8988T (cell line): ENCODE measurements at regions not wholly inside any gene's neighbourhood (a gene's known extent, or its start where the extent isn't known, plus 50 kb on each side); places are given as distances from the start of the nearest gene placed in this dataset.

Experiments
- DNase-seq: peaks from one replicate; pipeline ENCODE4 v3.0.0; 2011

DNA sequence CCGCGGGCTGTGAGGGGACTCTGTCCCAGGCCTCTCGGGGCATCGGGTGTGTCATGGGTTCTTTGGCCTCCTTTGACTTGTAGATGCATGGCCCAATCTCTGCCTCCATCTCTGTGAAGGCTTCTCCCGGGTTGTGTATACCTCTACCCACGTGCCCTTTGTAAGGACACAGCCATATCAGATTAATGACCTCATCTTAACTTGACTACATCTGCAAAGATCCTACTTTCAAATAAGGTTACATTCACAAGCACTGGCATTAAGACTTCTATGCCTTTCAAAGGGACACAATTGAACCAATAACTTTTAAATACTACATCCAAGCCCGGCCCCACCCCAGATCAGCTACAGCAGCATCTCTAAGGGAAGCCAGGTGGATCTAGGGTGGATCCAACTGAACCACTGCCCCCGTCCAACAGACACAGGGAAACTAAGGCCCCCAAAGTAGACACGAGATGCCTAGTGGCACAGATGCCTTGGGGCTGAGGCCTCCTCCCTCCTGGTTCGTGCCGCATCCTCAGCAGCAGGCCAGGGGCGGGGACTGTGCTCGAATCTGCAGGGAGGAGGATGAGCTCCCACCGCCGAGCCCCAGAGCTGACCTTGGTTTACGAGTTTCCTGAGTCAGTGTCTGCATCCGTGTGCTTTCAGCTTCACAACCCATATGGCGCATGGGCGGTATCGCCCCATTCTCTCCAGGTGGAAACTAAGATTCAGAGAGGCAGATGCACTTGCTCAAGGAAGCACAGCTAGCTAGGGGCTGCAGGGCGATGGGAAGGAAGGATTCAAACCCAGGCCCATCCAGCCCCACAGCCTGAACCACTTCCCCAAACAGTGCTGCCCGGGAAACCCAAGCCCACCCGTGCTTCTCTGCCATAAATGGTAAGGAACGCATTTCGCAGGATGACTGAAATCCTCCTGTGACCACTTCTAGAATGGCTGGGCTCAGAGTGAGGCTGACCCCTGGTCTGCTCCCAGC lies 353.3 kb downstream of the C16orf95 start:
- no peak for DNase-seq

DNA sequence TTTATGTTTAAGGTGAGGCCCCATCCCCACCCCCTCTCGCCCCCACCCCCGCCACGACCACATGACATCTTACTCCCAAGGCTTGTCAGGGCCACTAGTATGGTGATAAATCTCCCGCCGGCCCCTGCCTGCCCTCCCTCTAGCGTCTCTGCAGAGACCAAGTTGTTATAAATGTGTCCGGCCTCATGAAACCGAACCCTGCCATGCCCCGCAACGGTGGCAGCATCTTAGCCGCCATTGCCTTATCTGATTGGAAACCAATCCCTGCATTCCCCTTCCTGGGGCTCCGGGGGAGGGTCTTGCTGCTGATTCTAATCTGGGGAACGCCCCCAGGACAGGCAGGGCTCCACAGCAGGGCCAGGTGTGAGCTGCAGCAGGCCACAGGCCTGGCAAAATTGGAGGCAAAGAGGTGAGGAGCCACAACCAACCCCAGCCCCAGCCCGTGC lies 352.4 kb downstream of the C16orf95 start:
- no peak for DNase-seq

DNA sequence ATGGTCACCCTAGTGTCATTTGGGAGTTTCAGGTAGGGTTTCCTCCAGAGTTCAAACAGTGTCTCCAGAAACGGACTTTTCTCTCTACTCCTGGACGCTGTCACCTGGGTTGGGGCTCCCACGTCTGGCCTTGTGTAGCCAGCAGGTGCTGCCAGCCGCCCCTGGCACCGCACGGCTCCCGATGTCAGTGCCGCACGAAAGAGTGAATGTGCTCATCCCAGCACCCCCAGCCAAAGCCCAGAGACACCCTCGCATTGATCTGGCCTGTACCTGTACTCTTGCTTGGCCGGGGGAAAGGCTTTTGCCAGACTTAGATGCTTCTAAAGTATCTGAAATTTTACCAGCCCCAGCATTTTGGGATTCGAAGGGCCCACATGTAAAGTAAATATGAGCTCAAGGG lies 351.9 kb downstream of the C16orf95 start:
- DNase-seq = no peak

DNA sequence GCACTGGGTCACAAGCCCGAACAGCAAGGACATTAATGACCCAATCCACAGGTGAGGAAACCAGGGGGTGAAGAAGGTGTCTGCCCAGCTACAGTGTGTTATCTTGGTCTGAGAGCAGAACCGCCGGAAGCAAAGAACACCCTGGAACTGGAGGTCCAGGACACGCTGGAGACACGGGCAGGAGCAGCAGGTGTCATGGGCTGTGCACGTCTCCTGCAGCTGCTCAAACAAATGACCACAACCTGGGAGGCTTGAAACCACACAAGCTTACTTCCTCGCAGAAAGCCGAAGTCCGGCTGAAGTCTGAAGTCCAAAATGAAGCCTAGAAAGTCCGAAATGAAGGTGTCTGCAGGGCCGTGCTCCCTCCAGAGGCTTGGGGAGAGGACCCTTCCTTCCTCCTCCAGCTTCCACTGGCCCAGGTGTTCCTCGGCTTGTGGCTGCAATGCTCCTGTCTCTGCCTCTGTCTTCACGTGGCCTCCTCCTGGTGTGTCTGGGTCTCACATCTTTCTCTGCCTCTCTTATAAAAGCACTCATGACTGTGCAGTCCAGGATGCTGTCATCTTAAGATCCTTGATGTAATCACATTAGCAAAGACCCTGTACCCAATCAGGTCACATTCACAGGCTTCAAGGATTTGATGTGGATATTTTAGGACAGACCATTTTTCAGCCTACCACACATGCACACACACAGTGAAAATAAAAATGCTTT lies 351.2 kb downstream of the C16orf95 start:
- DNase-seq = no peak

DNA sequence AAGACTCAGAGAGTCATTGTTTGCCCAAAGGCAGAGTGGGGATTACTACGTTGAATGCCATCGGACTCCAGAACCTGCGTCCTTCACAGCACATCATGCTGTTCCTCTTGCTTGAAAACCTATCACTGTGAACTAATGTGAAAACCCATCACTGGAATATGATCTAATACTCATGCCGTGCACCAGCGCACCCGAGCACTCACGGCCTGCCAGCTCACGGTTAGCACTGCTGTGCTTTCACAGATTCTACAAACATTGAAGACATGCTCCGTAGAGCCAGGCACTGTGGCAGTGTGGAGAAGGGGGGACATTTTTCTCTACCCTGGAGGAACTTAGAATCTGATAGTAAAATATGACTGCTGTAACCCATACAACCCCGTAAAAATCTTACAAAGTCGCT lies 350.4 kb downstream of the C16orf95 start:
- DNase-seq = no peak

DNA sequence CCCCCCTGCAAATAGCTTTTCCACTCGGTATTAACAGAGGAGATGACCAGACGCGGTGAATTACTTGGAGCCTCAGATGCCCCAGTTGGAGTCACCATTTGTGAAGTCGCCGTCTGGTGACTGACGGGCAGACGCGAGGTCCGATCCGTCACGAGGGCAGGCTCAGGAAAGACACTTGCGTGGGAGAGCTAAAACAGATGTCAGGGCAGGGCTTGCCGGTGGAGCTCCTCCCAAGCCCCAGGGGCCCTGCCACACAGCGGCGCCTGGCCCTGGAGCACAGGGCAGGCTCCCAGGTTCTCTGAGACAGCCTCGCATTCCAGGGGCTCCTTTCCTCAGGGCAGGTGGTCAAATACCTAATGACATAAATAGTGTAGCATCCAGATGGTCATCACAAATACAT lies 348.3 kb downstream of the C16orf95 start:
- DNase-seq = no peak

DNA sequence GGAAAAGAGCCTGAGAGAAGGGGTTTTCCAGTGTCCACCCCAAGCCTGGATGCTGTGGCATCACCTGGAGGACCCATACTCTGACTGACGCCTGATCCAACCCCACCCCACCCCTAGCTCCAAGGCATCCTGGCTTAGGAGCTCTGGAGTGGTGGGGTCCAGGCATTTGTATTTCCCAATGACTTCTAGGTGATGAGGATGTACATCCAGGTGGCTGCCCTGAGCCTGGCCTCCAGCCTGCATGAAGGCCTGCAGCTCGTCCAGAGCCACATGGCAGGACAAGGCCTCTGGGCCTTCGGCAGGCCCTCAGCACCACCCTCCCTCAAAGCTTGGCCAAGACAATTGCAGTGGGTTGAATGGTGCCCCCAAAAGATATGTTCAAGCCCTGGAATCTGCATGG lies 347.5 kb downstream of the C16orf95 start:
- no peak for DNase-seq

DNA sequence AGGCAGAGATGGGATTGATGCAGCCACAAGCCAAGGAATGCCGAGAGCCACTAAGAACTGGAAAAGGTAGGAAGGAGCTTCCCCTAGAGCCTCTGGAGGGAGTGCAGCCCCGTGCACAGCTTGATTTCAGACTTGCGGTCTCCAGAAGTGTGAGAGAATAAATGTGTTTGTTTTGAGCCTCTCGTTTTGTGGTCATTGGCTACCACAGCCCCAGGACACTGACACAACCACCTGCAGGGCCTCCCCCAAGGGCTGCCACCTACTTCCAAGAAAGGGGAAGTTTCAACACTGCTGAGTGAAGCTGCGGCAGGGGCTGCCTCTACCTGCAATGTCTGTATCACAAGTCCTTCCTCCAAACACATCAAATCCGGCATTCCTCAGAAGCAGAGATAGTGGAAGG lies 346.9 kb downstream of the C16orf95 start:
- DNase-seq = no peak

DNA sequence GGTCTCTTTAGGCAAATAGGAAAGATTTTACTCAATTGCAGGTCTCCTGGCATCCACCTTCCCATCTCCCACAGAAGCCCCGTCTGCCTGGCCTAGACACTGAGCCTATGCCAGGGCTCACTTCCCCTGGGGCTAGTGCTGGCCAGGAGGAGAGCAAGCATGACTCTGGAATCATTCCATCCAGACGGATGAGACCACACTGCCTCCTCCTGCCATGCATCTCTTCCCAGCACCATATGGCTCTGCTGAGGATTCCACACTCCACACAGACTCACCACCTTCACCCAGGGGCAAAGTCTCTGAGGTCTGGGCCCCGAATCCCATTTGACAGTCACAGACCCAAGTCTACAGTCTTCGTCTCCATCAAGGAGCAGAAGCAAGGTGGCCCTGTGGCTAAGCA lies 346.5 kb downstream of the C16orf95 start:
- no peak for DNase-seq

DNA sequence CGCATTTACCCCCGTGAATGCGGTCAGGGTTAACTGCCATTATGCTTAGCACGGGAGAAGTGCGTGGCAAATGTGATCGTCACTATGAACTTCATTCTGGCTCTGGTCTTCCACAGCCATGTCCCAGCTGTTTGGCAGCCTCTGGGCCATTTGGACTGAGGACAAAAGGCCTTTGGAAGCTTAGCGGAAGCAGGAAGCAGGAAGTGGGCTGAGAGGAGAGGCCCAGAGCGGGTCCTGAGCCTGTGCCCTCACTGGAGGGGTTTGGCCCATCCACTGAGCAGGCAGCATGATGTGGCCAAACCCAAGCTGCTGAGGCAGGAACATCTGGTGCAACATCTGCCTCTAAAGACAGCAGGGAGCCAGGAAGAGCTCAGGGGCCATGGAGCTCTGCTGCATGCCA lies 345.9 kb downstream of the C16orf95 start:
- DNase-seq = no peak

DNA sequence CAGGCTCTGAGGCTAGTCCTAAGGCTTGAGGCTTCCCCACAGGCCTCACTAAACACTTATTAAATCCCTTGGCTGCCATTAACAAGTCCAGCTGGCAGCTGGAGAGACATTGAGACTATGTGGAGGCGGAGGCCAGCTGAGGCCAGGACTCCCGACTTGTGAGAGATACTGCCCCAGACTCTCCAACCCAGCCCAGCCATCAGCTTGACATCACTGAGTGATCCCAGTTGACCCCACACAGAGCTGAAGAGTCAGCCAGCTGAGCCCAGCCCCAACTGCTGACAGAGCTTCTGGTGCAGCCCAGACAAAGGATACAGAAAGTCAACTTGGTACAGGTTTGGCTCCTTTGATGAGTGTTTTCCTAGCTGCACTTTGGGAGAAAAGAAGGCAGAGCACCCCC lies 343.1 kb downstream of the C16orf95 start:
- DNase-seq = no peak

DNA sequence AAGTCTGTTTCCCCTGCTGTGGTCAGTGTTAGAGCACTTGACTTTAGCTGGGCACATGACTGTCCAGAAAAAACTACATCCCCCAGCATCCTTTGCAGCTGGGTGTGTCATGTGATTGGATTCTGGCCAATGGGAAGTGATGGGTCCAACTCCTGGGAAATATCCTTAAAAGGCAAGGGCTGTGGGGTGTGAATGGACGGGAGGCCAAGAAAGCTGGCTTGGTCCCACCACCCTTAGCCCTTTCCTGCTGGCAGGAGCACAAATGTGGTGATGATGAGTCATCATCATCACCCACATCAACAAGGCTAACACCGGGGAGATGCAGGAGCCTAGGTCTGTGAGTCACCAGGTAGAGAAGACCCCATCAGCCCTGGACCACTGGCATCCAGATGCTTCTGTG lies 341.7 kb downstream of the C16orf95 start:
- peak; percentile 63 for DNase-seq

DNA sequence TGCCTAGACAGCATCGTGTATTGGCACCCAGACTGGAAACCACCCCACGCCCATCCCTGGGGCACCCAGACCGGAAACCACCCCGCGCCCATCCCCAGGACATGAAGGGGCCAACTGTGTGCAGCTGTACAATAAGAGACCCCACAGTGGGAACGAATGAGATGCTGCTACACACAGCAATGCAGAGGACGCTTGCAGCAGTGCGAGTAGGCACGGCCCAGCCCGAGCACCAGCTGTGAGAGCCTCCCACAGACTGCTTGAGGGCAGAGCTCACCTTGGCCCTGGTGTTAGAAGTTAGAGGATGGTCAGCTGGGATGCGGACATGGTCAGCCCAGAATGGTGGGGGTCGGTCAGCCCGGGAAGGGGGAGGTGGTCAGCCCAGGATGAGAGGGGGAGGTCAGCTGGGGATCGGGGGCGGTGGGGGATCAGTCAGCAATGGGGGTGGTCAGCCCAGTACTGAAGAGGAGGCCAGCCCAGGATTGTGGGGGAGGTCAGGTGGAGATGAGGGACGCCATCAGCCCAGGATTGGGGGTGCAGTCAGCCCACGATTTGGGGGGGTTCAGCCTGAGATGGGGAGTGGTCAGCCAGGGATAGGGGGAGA lies 340.0 kb downstream of the C16orf95 start:
- DNase-seq = no peak

DNA sequence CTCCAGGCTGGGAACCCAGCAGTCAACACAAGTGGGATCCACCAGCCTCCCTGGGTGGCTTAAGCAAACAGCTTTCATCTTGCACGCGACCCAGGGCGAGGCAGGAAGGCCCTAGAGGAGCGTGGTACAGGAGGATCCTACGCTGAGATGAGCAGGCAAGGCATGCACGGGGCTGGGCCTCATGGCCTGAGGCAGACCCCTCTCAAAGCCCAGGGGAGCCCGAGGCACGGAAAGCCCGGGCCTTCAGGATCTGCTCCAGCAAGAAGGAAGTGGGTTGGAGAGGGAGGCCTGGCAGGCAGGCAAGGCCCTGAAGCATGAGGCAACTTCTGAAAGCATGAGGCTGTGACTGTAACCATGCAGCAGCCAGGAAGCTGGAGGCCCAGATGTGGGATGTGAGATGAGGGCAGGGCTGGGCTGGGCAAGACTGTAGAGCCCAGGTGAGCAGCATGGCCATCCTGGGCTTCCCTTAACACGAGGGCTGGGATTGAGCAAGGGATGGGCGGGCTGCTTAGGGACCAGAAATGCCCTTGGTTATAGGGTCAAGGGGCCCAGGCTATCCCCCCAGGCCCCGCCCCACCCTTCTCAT lies 338.7 kb downstream of the C16orf95 start:
- no peak for DNase-seq

DNA sequence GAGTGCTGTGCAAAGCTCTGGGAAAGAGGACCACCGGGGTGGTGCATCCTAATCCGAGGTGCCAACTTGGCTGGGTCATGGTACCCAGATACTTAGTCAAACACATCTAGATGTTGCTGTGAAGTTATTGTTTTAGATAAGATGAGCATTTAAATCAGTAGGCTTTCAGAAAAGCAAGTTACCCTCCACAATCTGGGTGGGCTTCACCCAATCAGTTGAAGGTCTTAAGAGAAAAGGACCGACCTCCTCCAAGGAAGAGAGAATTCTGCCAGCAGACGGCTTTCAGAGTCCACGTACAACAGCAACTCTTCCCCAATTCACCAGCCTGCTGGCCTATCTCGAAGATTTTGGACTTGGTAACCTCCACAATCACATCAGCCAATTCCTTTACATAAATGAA lies 338.1 kb downstream of the C16orf95 start:
- no peak for DNase-seq

DNA sequence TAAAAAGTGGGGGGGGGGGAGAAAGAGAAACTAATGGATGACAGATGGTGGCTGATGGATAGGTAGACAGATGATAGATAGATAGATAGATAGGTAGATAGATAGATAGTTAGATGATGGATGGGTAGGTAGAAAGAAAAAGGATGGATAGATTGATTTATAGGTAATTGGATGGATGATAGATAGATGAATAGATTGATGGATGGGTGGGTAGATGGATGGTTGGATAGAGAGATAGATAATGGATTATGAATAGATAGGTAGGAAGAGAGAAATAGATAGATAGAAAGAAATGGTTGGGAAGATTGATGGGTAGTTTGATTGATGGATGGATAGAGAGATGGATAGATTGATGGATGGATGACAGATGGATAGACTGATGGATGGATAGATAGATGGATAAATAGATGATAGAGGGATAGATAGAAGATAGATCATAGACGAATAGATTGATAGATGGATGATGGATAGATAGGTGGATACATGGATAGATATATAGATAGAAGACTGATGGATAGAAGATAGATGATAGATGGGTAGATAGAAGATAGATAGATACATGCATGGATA lies 337.1 kb downstream of the C16orf95 start:
- no peak for DNase-seq

DNA sequence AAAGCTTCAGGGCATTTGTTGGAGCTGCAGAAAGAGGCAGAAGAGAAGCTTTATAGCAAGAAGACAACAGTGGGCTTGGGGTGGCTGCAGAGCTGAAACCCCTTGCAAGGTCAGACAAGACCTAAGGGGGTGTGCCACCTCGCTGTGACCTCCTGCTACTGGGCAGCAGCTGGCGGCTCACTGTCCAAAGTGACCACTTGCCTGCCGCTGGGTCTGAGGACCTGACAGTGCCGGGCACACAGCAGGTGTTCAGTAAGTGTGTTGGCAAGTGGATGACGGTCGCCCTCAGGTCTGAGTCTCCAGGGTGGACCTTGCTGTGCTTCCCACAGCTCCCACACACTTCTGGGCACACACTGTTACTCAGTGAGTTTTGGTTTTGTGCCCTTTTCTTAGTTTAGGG lies 336.5 kb downstream of the C16orf95 start:
- DNase-seq = no peak

DNA sequence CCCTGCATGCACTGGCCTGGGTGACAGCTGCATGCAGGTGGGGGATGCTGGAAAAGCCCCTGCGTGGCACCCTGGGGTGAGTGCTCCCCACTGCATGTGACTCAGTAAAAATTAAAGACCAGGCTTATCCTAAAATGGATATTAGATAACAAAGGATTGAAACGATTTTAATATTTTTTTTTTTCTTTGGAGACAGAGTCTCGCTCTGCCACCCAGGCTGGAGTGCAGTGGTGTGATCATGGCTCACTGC lies 334.9 kb downstream of the C16orf95 start:
- DNase-seq = no peak

DNA sequence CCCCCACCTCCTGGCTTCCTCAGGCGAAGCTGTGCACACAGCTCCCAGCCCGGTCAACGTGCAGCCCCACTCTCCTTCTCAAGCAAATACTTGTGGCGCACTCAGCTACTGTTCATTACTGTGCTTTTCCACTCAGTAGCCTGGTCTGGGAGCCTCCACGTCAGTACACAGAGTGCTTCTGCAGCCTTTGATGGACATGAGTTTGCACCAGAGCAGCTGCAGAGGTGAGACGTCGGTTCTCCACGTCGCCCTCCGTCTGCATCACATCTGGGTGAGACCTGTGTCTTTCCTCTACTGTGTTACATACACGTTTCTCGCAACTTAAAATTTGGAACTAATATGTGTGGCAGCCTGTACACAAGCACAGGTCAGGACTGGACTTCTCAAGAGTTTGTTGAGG lies 334.3 kb downstream of the C16orf95 start:
- DNase-seq = no peak

DNA sequence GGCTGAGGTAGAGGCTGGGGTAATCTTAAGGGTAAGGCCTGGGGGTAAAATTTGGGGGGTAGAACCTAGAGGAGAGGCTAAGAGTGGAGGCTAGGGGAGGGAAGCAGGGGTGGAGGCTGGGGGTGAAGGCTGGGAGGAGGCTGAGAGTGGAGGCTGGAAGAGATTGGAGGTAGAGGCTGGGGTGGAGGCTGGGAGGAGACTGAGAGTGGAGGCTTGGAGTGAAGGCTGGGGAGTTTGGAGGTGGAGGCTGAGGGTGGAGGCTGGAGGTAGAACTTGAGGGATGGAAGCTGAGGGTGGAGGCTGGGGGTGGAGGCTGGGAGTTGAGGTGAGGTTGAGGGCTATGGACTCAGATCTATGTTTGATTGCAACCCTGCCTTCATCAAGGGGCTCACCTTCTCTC lies 333.6 kb downstream of the C16orf95 start:
- DNase-seq = no peak

DNA sequence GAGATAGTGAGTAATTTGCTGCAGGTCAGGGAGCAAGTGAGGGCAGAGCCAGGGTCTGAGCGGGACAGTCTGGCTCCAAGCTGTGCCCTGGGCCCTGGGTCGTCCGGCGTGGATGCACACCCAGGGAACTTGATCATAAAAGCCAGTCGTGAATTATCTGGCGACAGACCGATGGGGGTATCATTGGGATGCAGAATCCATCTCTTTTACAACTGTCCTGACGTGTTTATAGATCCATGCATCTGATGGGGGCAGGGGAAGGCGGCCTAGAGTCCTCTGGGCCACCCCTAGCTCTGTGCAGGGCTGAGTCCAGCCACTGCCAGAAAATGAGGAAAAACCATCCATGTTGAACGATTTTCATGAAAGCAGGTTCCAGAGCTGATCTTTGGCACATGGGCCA lies 332.8 kb downstream of the C16orf95 start:
- no peak for DNase-seq

DNA sequence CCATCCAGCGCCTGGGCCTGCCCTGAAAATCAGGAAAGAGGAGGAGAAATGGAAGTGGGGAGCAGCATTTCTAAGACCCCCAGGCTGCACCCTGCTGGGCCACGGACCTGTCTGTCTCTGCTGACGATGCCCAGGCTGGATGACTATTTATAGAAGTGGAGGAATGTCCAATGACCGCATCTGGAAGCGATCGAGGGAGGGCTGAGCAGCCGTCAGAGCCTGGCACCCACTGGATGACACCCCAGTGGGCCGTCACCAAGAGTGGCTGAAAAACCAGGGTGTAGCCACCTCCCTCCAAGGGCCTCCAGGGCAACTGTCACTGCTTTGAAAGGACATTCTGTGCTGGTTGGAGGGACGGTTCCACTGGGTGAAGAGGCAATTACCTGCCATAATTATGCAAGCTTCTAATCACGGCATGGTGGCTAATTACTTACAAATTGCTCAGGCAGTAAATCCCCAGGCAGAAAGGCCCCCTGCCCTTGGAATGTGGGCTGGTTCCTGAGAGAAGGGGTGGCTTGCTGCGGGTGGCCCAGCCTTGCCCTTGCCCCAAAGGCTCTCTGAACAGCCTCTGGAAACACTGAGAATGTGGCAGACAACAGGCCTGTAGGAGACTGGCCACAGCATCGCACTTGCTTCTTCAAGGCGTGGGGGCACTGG lies 332.1 kb downstream of the C16orf95 start:
- DNase-seq = no peak

DNA sequence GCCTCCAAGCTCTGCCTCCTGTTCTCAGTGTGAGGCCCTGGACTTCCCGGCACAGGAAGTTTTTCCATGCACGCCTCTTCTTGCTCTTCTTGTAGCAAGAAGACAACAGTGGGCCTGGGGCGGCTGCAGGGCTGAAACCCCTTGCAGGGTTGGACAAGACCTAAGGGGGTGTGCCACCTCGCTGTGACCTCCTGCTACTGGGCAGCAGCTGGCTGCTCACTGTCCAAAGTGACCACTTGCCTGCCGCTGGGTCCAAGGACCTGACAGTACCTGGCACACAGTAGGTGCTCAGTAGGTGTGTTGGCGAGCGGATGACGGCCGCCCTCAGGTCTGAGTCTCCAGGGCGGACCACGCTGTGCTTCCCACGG lies 331.6 kb downstream of the C16orf95 start:
- DNase-seq = no peak
